C4-2B (cell line): ENCODE measurements at regions not wholly inside any gene's neighbourhood (a gene's known extent, or its start where the extent isn't known, plus 50 kb on each side); places are given as distances from the start of the nearest gene placed in this dataset.

Experiments
- H3K27ac ChIP-seq: fragments of 450-650 bp; 2 replicates; pipeline ENCODE4 v1.5.1; 2017
- ZFX ChIP-seq: fragments of 450-650 bp; IDR thresholded peaks from 2 replicates; pipeline ENCODE4 v1.6.1; 2017
- TF ChIP-seq, protein P1 (sequence below): fragments of 450-650 bp; conservative IDR thresholded peaks from 2 replicates; pipeline ENCODE4 v1.5.1; 2017; ENCODE audit warnings: mild to moderate bottlenecking

DNA sequence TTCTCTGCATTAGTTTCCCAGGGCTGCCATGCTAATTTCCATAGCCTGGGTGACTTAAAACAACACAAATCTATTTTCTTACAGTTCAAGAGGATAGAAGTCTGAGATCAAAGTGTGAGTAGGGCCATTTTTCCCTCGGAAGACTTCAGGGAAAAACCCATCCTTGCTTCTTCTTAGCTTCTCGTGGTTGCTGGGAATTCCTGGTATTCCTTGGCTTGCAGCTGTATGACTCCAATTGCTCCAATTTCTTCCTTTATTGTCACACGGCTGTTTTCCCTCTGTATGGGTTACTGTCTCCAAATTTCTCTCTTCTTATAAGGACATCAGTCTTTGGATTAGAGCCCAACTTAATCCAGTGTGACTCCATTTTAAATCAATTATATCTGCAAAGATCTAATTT, 128.4 kb upstream of the JAG1 start:
- TF ChIP-seq, protein P1, sequence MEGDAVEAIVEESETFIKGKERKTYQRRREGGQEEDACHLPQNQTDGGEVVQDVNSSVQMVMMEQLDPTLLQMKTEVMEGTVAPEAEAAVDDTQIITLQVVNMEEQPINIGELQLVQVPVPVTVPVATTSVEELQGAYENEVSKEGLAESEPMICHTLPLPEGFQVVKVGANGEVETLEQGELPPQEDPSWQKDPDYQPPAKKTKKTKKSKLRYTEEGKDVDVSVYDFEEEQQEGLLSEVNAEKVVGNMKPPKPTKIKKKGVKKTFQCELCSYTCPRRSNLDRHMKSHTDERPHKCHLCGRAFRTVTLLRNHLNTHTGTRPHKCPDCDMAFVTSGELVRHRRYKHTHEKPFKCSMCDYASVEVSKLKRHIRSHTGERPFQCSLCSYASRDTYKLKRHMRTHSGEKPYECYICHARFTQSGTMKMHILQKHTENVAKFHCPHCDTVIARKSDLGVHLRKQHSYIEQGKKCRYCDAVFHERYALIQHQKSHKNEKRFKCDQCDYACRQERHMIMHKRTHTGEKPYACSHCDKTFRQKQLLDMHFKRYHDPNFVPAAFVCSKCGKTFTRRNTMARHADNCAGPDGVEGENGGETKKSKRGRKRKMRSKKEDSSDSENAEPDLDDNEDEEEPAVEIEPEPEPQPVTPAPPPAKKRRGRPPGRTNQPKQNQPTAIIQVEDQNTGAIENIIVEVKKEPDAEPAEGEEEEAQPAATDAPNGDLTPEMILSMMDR, result no peak
- no peak for TF ChIP-seq ZFX
- H3K27ac ChIP-seq, result no peak overlapping the region

DNA sequence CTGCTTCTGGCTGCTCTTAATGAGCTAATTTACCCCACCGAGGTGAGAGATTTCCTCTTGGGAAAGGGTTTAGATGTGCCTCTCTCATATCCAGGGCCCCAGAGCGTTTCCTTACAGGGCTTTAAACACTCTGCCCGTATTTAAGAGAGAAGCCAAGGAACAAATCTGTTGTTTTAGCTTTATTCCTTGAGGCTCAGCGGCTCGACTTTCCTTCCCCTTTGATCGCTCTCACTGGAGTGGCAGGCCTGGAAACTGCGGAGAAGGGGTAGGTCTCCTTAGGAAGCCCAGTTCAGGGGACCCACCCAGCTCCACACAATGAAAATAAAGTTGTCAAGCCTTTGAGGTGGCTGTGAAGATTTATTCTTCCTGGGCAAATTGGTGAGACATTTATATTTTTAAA, 132.0 kb upstream of the JAG1 start:
- TF ChIP-seq, protein P1, result no peak
- no peak for TF ChIP-seq ZFX
- H3K27ac ChIP-seq, result no peak overlapping the region

DNA sequence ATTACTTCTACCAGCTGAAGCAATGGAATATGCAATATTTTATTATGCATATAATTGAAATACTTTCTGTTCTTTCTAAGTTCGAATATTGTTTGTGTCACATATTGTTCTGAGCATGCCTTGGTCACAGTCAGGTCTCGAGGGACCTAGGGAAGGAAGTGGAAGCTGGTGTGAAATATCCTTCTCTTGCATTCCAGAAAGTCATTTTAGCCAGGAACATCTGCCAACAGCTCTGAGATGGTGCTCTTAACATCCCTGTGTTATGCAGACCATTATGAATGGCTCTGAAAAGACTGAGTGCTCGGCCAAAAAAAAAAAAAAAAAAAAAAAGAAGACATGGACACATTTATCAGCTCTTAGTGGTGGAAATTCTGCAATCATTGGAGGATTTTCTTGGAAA, 132.7 kb upstream of the JAG1 start:
- H3K27ac ChIP-seq, result no peak overlapping the region
- TF ChIP-seq, protein P1, result no peak
- TF ChIP-seq ZFX, result no peak

DNA sequence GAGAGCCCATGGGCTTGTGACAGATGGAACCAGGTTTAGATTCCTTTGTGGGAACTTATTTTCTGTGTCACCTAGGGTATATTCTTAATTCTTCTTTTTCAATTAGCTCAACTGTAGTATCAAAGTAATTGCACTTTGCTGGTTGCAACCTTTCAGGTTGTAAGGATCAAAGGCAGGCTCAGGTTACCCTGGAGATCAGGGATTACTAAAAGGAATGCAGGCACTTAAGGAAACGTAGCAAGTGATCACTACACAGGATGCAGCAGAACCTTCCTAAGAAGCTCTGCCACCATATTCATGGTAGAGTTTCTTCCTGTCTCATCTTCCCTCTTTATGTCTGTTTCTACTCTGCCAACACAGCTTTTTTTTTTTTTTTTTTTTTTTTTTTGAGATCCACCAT, 133.2 kb upstream of the JAG1 start:
- no peak overlapping the region for H3K27ac ChIP-seq
- TF ChIP-seq, protein P1, result no peak
- TF ChIP-seq ZFX, result no peak

DNA sequence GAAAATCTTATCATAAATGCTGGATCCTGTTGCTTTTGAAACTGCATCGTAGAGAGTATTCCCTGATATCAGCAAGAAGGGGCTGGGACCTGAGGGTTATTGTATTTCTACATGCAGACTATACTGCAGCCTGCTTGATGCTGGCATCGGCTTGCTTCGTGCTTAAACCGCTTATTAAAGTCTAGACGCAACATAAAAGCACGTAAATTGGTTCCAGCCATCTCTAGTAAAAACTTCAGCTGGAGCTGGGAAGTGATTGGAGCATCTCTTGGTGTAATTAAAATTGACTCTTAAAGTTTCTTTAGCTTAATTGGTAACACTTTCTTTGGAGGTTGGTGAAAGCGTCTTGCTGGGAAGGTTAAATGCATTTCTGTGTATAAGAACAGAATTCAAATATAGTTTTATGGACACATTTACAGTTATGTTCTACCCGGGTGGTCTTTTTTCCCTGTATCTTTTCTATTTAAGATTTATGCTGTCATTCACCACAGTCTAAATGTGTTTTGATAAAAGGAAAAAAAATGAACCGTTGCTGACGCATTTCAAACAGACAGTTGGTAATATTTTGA, 139.0 kb upstream of the JAG1 start:
- no peak overlapping the region for H3K27ac ChIP-seq
- TF ChIP-seq, protein P1, result no peak
- TF ChIP-seq ZFX, result no peak

DNA sequence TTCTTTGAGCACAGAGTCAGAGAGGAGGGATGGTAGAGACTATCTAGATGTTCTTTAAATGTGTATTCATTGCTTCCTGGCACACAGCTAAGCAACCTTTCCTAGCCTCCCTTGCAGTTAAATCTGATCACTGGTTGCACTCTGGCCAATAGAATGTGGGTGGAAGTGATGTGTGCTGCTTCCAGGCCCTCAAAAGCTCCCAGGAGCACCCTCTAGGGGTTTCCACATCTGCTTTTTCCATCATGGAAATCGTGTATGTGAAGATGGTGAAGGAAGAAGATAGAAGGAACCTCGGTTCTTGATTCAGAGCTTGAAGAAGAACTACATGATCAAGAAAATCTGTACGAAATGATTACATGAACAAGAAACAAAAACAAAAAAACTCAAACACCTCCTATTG, 149.8 kb upstream of the JAG1 start:
- TF ChIP-seq ZFX, result no peak
- TF ChIP-seq, protein P1, result no peak
- H3K27ac ChIP-seq, result no peak overlapping the region

DNA sequence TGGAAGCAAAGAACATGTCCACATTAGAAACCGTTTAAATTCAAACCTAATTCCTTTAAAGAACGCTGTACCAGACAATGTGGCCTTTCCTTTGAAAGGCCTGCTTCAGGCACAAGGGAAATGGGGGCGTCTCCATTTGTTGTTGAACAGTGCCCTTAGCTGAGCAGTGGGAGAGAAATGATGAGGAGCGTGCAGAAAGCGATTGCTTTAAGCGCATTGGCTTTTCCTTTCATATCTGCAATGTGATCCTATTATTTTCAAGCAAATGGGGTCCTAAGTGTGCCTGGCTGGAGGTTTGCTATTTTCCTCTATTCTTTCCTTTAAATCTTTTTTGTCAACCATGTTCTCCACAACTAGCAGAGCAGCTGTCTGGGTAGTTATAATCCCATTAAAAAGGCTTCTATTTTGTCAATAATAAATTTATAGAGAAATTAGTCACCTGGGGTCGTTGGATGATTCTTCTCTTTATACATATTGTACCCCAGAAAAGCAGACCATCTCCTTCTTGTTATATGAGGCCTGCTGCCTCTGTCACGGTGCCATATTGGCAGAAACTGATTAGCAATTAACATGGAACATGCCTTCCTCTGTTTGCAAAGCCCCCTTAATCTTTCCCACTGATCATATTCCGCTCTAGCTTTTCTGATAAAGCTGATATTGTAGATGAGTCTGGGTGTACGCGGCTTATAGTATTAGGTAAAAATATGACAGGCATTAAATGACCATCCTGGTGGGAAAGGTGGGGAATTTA, 151.1 kb upstream of the JAG1 start:
- H3K27ac ChIP-seq, result no peak overlapping the region
- TF ChIP-seq, protein P1, result no peak
- TF ChIP-seq ZFX, result no peak
